ENCODE measurements at regions not wholly inside any gene's neighbourhood (a gene's known extent, or its start where the extent isn't known, plus 50 kb on each side); places are given as distances from the start of the nearest gene placed in this dataset.

DNA sequence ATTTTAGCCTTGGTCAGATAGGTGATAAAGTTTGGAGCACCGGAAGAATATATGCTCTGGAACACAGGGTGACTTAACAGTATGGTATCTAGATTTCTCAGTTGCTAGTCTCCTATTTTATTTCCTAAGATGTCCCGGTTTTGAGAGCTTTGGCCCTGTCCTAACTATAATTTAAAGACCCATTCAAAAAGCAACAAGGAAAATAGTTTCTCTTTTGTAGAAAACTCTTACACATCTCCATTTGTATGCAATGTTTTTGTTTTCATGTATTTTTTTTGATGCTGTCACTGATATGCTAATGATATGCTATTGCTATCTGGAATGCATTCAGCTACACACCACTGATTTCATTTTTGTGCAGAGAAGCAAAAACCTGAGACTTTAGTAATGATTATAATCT, 237.8 kb downstream of the GPD2 start:
- H3K27me3 ChIP-seq (ENCODE audit: insufficient read depth in 3 of 3, low read length in 2 of 3) = no peaks in the 10 kb centered on the region
- intact Hi-C loops (cut with DNase I) = no loop called here
- no peaks in the 10 kb centered on the region for H3K4me1 ChIP-seq
- no peak for DNase-seq
- no peaks in the 10 kb centered on the region for H3K36me3 ChIP-seq (ENCODE audit: insufficient read depth in 1 of 2, low read depth in 1 of 2)
- TF ChIP-seq, protein P1, sequence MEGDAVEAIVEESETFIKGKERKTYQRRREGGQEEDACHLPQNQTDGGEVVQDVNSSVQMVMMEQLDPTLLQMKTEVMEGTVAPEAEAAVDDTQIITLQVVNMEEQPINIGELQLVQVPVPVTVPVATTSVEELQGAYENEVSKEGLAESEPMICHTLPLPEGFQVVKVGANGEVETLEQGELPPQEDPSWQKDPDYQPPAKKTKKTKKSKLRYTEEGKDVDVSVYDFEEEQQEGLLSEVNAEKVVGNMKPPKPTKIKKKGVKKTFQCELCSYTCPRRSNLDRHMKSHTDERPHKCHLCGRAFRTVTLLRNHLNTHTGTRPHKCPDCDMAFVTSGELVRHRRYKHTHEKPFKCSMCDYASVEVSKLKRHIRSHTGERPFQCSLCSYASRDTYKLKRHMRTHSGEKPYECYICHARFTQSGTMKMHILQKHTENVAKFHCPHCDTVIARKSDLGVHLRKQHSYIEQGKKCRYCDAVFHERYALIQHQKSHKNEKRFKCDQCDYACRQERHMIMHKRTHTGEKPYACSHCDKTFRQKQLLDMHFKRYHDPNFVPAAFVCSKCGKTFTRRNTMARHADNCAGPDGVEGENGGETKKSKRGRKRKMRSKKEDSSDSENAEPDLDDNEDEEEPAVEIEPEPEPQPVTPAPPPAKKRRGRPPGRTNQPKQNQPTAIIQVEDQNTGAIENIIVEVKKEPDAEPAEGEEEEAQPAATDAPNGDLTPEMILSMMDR (IDR thresholded peaks at IDR 0.05) = no peak
- 66 to 75% (median 68%) methylated on average over 2 of the region's 2 CpGs for WGBS, 3 donors
- H3K9me3 ChIP-seq = peaks cover 1% of the 10 kb centered on the region
- H3K27ac ChIP-seq = no peak overlapping the region
- ATAC-seq = no peak
- no peak overlapping the region for H3K4me3 ChIP-seq

DNA sequence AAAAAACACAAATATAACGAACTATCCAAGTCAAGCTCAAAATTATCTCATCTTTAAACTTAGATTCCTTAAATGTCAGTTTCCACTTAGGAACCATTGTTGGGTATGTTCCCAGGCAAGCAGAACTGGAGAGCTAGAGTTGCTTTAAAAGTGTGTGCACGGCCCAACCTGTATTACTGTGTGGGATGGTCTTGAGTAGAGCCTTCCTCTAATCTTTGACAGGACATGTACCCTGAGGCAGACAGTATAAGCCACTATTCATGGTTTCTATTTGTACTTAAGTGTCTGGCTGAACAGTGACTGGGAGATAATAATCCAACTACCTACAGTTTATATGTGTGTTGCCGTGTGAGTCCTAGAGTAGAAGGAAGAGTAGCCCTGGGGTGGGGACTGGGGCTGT, 239.7 kb downstream of the GPD2 start:
- intact Hi-C loops (cut with DNase I) = no loop called here
- no peak overlapping the region for H3K27ac ChIP-seq
- no peak for ATAC-seq

DNA sequence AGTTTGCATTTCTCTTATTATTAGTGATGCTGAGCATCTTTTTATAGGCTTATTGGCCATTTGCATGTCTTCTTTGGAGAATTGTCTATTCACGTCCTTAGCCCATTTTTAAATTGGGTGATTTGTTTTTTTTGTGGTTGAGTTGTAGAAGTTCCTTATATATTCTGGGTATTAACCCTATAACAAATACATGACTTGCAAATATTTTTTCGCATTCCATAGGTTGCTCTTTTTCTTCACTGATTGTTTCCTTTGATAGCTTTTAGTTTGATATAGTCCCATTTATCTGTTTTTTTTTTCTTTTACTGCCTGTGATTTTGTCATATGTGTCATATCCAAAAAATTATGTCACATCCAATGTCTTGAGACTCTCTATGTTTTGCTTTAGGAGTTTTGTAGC, 243.6 kb downstream of the GPD2 start:
- ATAC-seq = no peak
- intact Hi-C loops (cut with DNase I) = no loop called here
- 93 to 96% (median 94%) methylated on average over 2 of the region's 2 CpGs for WGBS, 3 donors
- Histone ChIP-seq H3K4me1 (no peaks in the 10 kb centered on the region), H3K4me3 (no peak overlapping the region), H3K27ac (no peak overlapping the region), H3K27me3 (ENCODE audit: insufficient read depth in 3 of 3, low read length in 2 of 3) (no peaks in the 10 kb centered on the region), H3K36me3 (ENCODE audit: insufficient read depth in 1 of 2, low read depth in 1 of 2) (no peaks in the 10 kb centered on the region), H3K9me3 (no peaks in the 10 kb centered on the region)
- TF ChIP-seq, protein P1 (IDR thresholded peaks at IDR 0.05) = no peak
- DNase-seq = no peak

More for the DNA sequence above, 239.7 kb downstream of the GPD2 start:
- H3K4me1 ChIP-seq = no peaks in the 10 kb centered on the region
- no peak for DNase-seq
- H3K4me3 ChIP-seq = no peak overlapping the region
- H3K36me3 ChIP-seq (ENCODE audit: insufficient read depth in 1 of 2, low read depth in 1 of 2) = no peaks in the 10 kb centered on the region
- no peaks in the 10 kb centered on the region for H3K27me3 ChIP-seq (ENCODE audit: insufficient read depth in 3 of 3, low read length in 2 of 3)
- H3K9me3 ChIP-seq = no peaks in the 10 kb centered on the region
- 69 to 77% (median 77%) methylated on average over 3 of the region's 3 CpGs for WGBS, 3 donors
- TF ChIP-seq, protein P1 (IDR thresholded peaks at IDR 0.05) = no peak

DNA sequence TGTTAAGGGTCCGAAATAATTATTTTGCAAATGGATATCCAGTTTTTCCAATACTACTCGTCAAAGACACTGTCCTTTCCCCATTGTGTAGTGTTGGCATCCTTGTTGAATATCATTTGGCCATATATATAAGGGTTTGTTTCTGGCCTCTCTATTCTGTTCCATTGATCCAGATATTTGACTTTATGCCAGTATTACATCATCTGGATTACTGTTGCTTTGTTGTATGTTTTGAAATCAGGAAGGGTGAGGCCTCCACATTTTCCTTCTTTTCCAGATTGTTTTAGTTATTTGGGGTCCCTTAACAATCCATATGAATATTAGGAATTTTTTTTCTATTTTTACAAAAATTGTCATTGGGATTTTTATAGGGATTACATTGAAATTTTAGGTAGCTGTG, 244.1 kb downstream of the GPD2 start:
- no peaks in the 10 kb centered on the region for H3K9me3 ChIP-seq
- H3K4me1 ChIP-seq = no peaks in the 10 kb centered on the region
- no peak overlapping the region for H3K27ac ChIP-seq
- no peaks in the 10 kb centered on the region for H3K27me3 ChIP-seq (ENCODE audit: insufficient read depth in 3 of 3, low read length in 2 of 3)
- 93 to 96% (median 95%) methylated on average over 2 of the region's 2 CpGs for WGBS, 3 donors
- TF ChIP-seq, protein P1 (IDR thresholded peaks at IDR 0.05) = no peak
- H3K36me3 ChIP-seq (ENCODE audit: insufficient read depth in 1 of 2, low read depth in 1 of 2) = no peaks in the 10 kb centered on the region
- no peak overlapping the region for H3K4me3 ChIP-seq
- intact Hi-C loops (cut with DNase I) = no loop called here
- ATAC-seq = no peak
- DNase-seq = no peak

DNA sequence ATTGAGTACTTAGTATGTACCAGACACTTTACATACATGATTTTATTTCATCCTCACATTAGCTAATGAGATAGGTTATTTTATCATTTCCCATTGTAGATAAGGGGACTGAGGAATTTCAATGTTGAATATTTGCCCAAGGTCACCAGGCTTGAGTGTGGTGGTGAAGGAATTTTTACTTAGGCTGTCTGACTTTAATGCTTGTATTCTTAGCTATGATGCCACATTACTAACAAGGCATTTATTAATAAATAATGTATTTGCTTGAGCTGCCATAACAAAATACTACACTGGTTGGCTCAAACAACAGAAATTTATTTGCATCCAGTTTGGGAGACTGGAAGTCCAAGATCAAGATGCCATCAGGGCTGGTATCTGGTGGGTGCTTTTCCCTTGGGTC, 250.9 kb downstream of the GPD2 start:
- no peaks in the 10 kb centered on the region for H3K27me3 ChIP-seq (ENCODE audit: insufficient read depth in 3 of 3, low read length in 2 of 3)
- H3K27ac ChIP-seq = no peak overlapping the region
- TF ChIP-seq, protein P1 (IDR thresholded peaks at IDR 0.05) = no peak
- H3K9me3 ChIP-seq = no peaks in the 10 kb centered on the region
- no peaks in the 10 kb centered on the region for H3K4me1 ChIP-seq
- no peak for ATAC-seq
- intact Hi-C loops (cut with DNase I) = no loop called here
- DNase-seq = no peak
- H3K4me3 ChIP-seq = no peak overlapping the region
- H3K36me3 ChIP-seq (ENCODE audit: insufficient read depth in 1 of 2, low read depth in 1 of 2) = no peaks in the 10 kb centered on the region
